Keratinocyte (primary cell): ENCODE measurements at regions not wholly inside any gene's neighbourhood (a gene's known extent, or its start where the extent isn't known, plus 50 kb on each side); places are given as distances from the start of the nearest gene placed in this dataset.

Experiments used
- DNase-seq: peaks from one replicate; pipeline ENCODE4 v3.0.0-alpha.2; 2011; ENCODE audit warnings: low read depth, missing footprints, low spot score
- FAIRE-seq: peaks from 2 replicates; lab custom pipeline; 2011; peaks lifted over from hg19 to GRCh38; lab: Jason Lieb, UNC
- H2AFZ ChIP-seq: 2 replicates; pipeline ENCODE4 v1.6.0; 2012; ENCODE audit warnings: low read length, control low read depth, inconsistent platforms; ENCODE audit not compliant: control insufficient read depth
- H3K27ac ChIP-seq: 2 replicates; pipeline ENCODE4 v1.5.1; 2011; ENCODE audit warnings: low read length; ENCODE audit not compliant: control insufficient read depth, insufficient read depth
- H3K27me3 ChIP-seq: 3 replicates; pipeline ENCODE4 v1.6.0; 2011; ENCODE audit warnings: low read length; ENCODE audit not compliant: control insufficient read depth, insufficient read depth; ENCODE audit errors: extremely low read depth
- H3K36me3 ChIP-seq, 2 experiments: 2 replicates in 1 of 2; 3 replicates in 1 of 2; pipeline ENCODE4 v1.5.1; 2011; ENCODE audit warnings: low read length in 2 of 2, mild to moderate bottlenecking in 1 of 2; ENCODE audit not compliant: control insufficient read depth in 2 of 2, insufficient read depth in 2 of 2; ENCODE audit errors: extremely low read depth in 1 of 2
- H3K4me1 ChIP-seq: 3 replicates; pipeline ENCODE4 v1.5.1; 2011; ENCODE audit warnings: low read length; ENCODE audit not compliant: control insufficient read depth, insufficient read depth; ENCODE audit errors: extremely low read depth
- H3K4me2 ChIP-seq: 3 replicates; pipeline ENCODE4 v1.6.0; 2011; ENCODE audit warnings: low read depth, low read length; ENCODE audit not compliant: control insufficient read depth, insufficient read depth; ENCODE audit errors: extremely low read depth
- H3K4me3 ChIP-seq, 3 experiments: fragments of 200-600 bp in 1 of 3; sonication (generic) in 1 of 3; 2 replicates in 2 of 3; 3 replicates in 1 of 3; pipeline ENCODE4 v1.5.1; 2011 to 2016; ENCODE audit warnings: low read length in 3 of 3, mild to moderate bottlenecking in 3 of 3, control low read depth in 2 of 3, inconsistent platforms in 1 of 3, low read depth in 1 of 3, mixed read lengths in 1 of 3, mixed run types in 1 of 3, moderate library complexity in 1 of 3; ENCODE audit not compliant: control insufficient read depth in 2 of 3, insufficient read depth in 2 of 3; ENCODE audit errors: extremely low read depth in 1 of 3
- H3K79me2 ChIP-seq: 2 replicates; pipeline ENCODE4 v1.6.0; 2012; ENCODE audit warnings: low read length; ENCODE audit not compliant: control insufficient read depth, insufficient read depth
- H3K9ac ChIP-seq: 3 replicates; pipeline ENCODE4 v1.6.0; 2011; ENCODE audit warnings: low read length; ENCODE audit not compliant: control insufficient read depth, insufficient read depth; ENCODE audit errors: extremely low read depth
- H3K9me1 ChIP-seq: 3 replicates; pipeline ENCODE4 v1.6.0; 2011; ENCODE audit warnings: low read length; ENCODE audit not compliant: control insufficient read depth, insufficient read depth; ENCODE audit errors: extremely low read depth
- H3K9me3 ChIP-seq: 2 replicates; pipeline ENCODE4 v1.5.1; 2012; ENCODE audit warnings: low read depth, low read length; ENCODE audit not compliant: control insufficient read depth
- H4K20me1 ChIP-seq: 3 replicates; pipeline ENCODE4 v1.6.0; 2011; ENCODE audit warnings: low read length; ENCODE audit not compliant: control insufficient read depth, insufficient read depth; ENCODE audit errors: extremely low read depth
- CTCF ChIP-seq, 3 experiments: IDR thresholded peaks in 1 of 3; conservative IDR thresholded peaks in 1 of 3; optimal IDR thresholded peaks in 1 of 3; 2 replicates in 2 of 3; 3 replicates in 1 of 3; pipeline versions ENCODE3 to v1.5.1; 2011; ENCODE audit warnings: low read length in 3 of 3, mild to moderate bottlenecking in 3 of 3, moderate library complexity in 2 of 3, control low read depth in 1 of 3, inconsistent platforms in 1 of 3; ENCODE audit not compliant: insufficient read depth in 2 of 3; ENCODE audit errors: extremely low read depth in 1 of 3
- EZH2 ChIP-seq: IDR thresholded peaks from one replicate; pipeline ENCODE4 v1.6.1; 2012; ENCODE audit warnings: inconsistent platforms, mild to moderate bottlenecking, low read length, moderate library complexity
- dilution Hi-C: fragments of 300-500 bp; cut with MboI; formaldehyde crosslinking; loops from one replicate; pipeline ENCODE4 v1.7.0; 2020; ENCODE audit warnings: low sequenced_read_pairs; ENCODE audit not compliant: extremely low pct_ligation_motif_present

- no peak overlapping the region for H2AFZ ChIP-seq
- no peaks in the 10 kb centered on the region for H3K27me3 ChIP-seq
- H3K27ac ChIP-seq = no peak overlapping the region
- no peak overlapping the region for H3K9ac ChIP-seq
- H3K9me1 ChIP-seq = no peaks in the 10 kb centered on the region
- no peak overlapping the region for H3K4me3 ChIP-seq
- H3K79me2 ChIP-seq = no peaks in the 10 kb centered on the region
- TF ChIP-seq EZH2 = no peak
- no peak for TF ChIP-seq CTCF (optimal IDR thresholded peaks at IDR 0.05 in 1 of 3, IDR thresholded peaks at IDR 0.05 in 1 of 3, conservative IDR thresholded peaks at IDR 0.05 in 1 of 3; ENCODE audit: extremely low read depth in 1 of 3, insufficient read depth in 2 of 3, low read length in 3 of 3)
- H4K20me1 ChIP-seq = no peaks in the 10 kb centered on the region
- no peak overlapping the region for H3K4me2 ChIP-seq
- H3K4me1 ChIP-seq = peaks cover 3% of the 10 kb centered on the region
- H3K36me3 ChIP-seq = no peaks in the 10 kb centered on the region
- DNase-seq (no peak), FAIRE-seq (no peak)
- no peaks in the 10 kb centered on the region for H3K9me3 ChIP-seq
- dilution Hi-C loops = no loop called here
Measured at GRCh38 chr2:61634512-61634911, 96.4 kb upstream of the XPO1 start.

GRCh38 chr2:61633250-61633649 lies 95.1 kb upstream of the XPO1 start:
- Histone ChIP-seq H3K4me2 (no peak overlapping the region), H2AFZ (no peak overlapping the region), H3K4me1 (peaks cover 3% of the 10 kb centered on the region), H3K9ac (no peak overlapping the region), H3K9me1 (no peaks in the 10 kb centered on the region), H3K4me3 (no peak overlapping the region), H3K27ac (no peak overlapping the region), H3K9me3 (no peaks in the 10 kb centered on the region), H3K27me3 (no peaks in the 10 kb centered on the region), H3K36me3 (no peaks in the 10 kb centered on the region), H3K79me2 (no peaks in the 10 kb centered on the region), H4K20me1 (no peaks in the 10 kb centered on the region)
- DNase-seq = no peak
- FAIRE-seq = no peak
- dilution Hi-C loops = no loop called here
- TF ChIP-seq EZH2 = no peak
- no peak for TF ChIP-seq CTCF (optimal IDR thresholded peaks at IDR 0.05 in 1 of 3, IDR thresholded peaks at IDR 0.05 in 1 of 3, conservative IDR thresholded peaks at IDR 0.05 in 1 of 3; ENCODE audit: extremely low read depth in 1 of 3, insufficient read depth in 2 of 3, low read length in 3 of 3)
